Suprapubic skin (tissue), 4 donors: ENCODE measurements at regions not wholly inside any gene's neighbourhood (a gene's known extent, or its start where the extent isn't known, plus 50 kb on each side); places are given as distances from the start of the nearest gene placed in this dataset.

Experiments used
- CTCF ChIP-seq, 2 donors: fragments of 200-600 bp in 1 of 2; fragments of 450-650 bp in 1 of 2; sonication (generic) in 1 of 2; IDR thresholded peaks; one replicate each; pipeline ENCODE4 v1.5.1; 2016 to 2019; ENCODE audit warnings: antibody characterized with exemption in 2 of 2, mild to moderate bottlenecking in 1 of 2, moderate library complexity in 1 of 2
- EP300 ChIP-seq: sonication (generic); formaldehyde crosslinking; IDR thresholded peaks from one replicate; pipeline ENCODE4 v1.6.1; 2017; ENCODE audit warnings: antibody characterized with exemption
- POLR2A ChIP-seq, 2 donors: fragments of 450-650 bp; IDR thresholded peaks; one replicate each; pipeline ENCODE4 v1.6.1; 2017; ENCODE audit warnings: antibody characterized with exemption in 2 of 2, mild to moderate bottlenecking in 2 of 2, moderate library complexity in 2 of 2
- POLR2AphosphoS5 ChIP-seq, 3 donors: sonication (generic); formaldehyde crosslinking; IDR thresholded peaks; one replicate each; pipeline ENCODE4 v1.6.1; 2017; ENCODE audit warnings: antibody characterized with exemption in 3 of 3

- no peak for TF ChIP-seq CTCF (IDR thresholded peaks at IDR 0.05)
- TF ChIP-seq POLR2A (IDR thresholded peaks at IDR 0.05), result no peak
- no peak for TF ChIP-seq EP300
- no peak for TF ChIP-seq POLR2AphosphoS5 (IDR thresholded peaks at IDR 0.05)
Measured at GRCh38 chr6:49325891-49326290, 137.2 kb downstream of the MMUT start.
